ENCODE measurements at regions not wholly inside any gene's neighbourhood (a gene's known extent, or its start where the extent isn't known, plus 50 kb on each side); places are given as distances from the start of the nearest gene placed in this dataset.

DNA sequence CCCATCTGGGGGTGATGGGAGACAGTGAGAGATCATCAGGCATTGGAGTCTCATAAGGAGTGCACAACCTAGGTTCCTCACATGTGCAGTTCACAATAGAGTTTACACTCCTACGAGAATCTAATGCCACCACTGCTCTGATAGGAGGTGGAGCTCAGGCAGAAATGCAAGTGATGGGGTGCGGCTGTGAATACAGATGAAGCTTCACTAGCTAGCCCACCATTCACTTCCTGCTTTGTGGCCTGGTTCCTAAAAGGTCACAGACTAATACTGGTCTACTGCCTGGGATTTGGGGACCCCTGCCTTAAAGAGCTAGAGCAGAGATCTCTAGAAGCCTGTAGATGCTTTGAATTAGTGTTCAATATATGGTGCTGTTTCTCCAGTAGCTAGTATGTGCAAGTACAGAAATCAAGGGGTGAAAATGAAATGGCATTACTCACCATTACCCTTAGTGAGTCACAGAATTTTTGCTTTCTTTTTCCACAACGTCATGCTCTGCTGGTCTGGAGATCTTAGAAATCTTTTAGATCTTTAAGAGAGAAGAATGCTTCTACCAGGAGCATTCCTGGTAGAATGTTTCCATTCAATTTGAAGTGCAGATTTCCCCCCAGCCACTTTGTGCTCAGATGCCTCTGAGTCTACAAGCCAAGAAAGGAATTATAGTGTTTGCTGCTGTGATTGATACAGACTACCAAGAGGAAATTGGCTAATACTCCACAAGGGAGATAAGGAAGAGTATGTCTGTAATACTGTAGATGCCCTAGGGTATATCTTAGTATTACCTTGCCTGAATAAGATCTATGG, 2301.2 kb downstream of the PCDH9 start:
- H3K4me2 ChIP-seq, result no peak overlapping the region

GRCh38 chr13:64925727-64926126, 2304.4 kb downstream of the PCDH9 start:
- Histone ChIP-seq H3K4me2 (no peak overlapping the region), H3K36me3 (no peaks in the 10 kb centered on the region), H3K27me3 (no peaks in the 10 kb centered on the region), H3K4me3 (no peak overlapping the region), H3K27ac (no peak overlapping the region), H4K20me1 (no peaks in the 10 kb centered on the region), H3K4me1 (peaks cover 9% of the 10 kb centered on the region; the same call in 1 of the 2 replicates), H3K9me3 (peaks cover 5% of the 10 kb centered on the region; the same call in 1 of the 2 replicates), H3K9ac (no peak overlapping the region)
- no peak for TF ChIP-seq Cebpa-rat (IDR thresholded peaks at IDR 0.05)

More for the DNA sequence above, 2301.2 kb downstream of the PCDH9 start:
- no peaks in the 10 kb centered on the region for H3K27me3 ChIP-seq
- no peaks in the 10 kb centered on the region for H3K36me3 ChIP-seq
- no peaks in the 10 kb centered on the region for H4K20me1 ChIP-seq
- H3K27ac ChIP-seq, result no peak overlapping the region
- H3K4me3 ChIP-seq, result no peak overlapping the region
- H3K9me3 ChIP-seq, result peaks cover 5% of the 10 kb centered on the region; the same call in 1 of the 2 replicates
- TF ChIP-seq Cebpa-rat (IDR thresholded peaks at IDR 0.05), result no peak
- H3K4me1 ChIP-seq, result peaks cover 9% of the 10 kb centered on the region; the same call in 1 of the 2 replicates
- H3K9ac ChIP-seq, result no peak overlapping the region

DNA sequence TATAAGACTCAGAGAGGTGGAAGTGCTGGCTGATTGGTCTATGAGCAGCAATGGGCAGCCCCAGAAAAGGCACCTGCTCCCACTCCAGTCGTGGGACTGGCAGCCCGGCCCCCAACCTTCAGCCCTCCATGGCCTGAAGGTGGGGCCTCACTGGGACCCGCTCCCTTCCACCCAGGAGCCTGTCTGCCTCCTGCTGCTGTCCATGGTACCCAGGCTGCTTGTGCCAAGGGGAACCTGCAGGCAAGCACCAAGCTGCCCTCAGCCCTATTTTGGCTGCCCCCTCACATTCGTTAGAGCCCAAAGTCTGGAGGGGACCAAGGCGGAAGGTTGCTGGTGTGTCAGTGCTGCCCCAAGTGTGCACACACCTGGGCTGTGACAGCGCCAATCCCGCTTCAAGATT, 2304.9 kb downstream of the PCDH9 start:
- no peak for TF ChIP-seq Cebpa-rat (IDR thresholded peaks at IDR 0.05)
- Histone ChIP-seq H3K4me3 (no peak overlapping the region), H4K20me1 (no peaks in the 10 kb centered on the region), H3K4me1 (peaks cover 9% of the 10 kb centered on the region; the same call in 1 of the 2 replicates), H3K9ac (no peak overlapping the region), H3K36me3 (no peaks in the 10 kb centered on the region), H3K9me3 (peaks cover 5% of the 10 kb centered on the region; the same call in 1 of the 2 replicates), H3K4me2 (no peak overlapping the region), H3K27ac (no peak overlapping the region), H3K27me3 (no peaks in the 10 kb centered on the region)

DNA sequence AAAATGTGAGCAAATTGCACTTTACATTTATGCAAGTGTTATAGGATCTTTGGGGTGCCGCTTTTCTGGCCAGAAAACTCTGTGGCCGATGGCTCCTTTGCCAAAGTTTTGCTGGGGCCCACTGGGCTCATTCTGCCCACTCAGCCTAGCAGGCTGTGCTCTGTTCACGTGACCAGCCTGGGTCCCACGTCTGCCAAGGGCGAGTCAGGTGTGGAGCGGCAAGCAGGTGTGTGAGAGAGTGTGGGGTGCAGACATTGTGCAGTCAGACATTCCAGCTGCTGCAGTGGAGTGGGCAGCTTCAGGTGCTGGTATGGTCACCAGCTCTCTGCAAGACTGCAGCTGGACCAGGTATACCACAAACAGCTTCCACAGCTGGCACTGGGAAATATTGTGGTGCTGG, 2305.7 kb downstream of the PCDH9 start:
- H3K27me3 ChIP-seq, result no peaks in the 10 kb centered on the region
- no peak overlapping the region for H3K9ac ChIP-seq
- H3K9me3 ChIP-seq, result peaks cover 5% of the 10 kb centered on the region; the same call in 1 of the 2 replicates
- no peak overlapping the region for H3K27ac ChIP-seq
- no peak overlapping the region for H3K4me2 ChIP-seq
- H4K20me1 ChIP-seq, result no peaks in the 10 kb centered on the region
- H3K4me3 ChIP-seq, result no peak overlapping the region
- H3K4me1 ChIP-seq, result peaks cover 9% of the 10 kb centered on the region; the same call in 1 of the 2 replicates
- H3K36me3 ChIP-seq, result no peaks in the 10 kb centered on the region
- no peak for TF ChIP-seq Cebpa-rat (IDR thresholded peaks at IDR 0.05)

DNA sequence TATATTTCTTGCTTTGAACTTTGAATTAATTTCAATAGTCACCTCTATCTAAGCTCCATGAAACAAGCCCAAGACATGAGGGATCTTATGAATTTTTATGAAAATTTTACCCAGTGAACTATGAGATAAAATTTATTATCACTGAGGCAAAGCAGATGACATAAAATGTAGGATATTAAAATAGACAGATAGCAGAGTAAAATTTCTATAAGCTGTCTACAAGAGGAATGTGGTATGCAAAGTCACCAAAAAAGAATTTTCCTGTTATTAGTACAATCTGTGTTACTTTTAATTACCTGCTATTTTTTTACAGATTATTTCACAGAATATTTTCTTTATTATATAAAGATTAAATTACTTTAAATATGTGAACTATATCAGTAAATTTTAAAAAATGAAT, 2312.6 kb downstream of the PCDH9 start:
- H3K27me3 ChIP-seq, result no peaks in the 10 kb centered on the region
- TF ChIP-seq Cebpa-rat (IDR thresholded peaks at IDR 0.05), result no peak
- no peak overlapping the region for H3K27ac ChIP-seq
- no peaks in the 10 kb centered on the region for H3K36me3 ChIP-seq
- H3K9me3 ChIP-seq, result 0 out of 2 replicates have a peak, but pooled peaks cover 4% of the 10 kb centered on the region
- H3K4me2 ChIP-seq, result no peak overlapping the region
- H3K4me3 ChIP-seq, result no peak overlapping the region
- no peaks in the 10 kb centered on the region for H4K20me1 ChIP-seq
- H3K9ac ChIP-seq, result no peak overlapping the region
- no peaks in the 10 kb centered on the region for H3K4me1 ChIP-seq

DNA sequence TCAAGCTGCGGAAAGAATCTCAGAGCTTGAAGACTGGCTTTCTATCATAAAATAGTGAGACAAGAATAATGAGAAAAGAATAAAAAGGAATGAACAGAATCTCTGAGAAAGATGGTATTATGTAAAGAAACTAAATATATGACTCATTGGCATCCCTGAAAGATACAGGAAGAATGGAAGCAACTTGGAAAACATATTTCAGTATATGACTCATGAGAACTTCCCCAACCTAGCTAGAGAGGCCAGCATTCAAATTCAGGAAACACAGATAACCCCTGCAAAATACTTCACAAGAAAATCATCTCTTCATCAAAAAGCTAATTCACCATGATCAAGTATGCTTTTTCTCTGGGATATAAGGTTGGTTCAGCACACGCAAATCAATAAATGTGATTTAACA, 2318.0 kb downstream of the PCDH9 start:
- Histone ChIP-seq H3K9ac (no peak overlapping the region), H3K9me3 (0 out of 2 replicates have a peak, but pooled peaks cover 4% of the 10 kb centered on the region), H3K4me3 (no peak overlapping the region), H3K27me3 (no peaks in the 10 kb centered on the region), H3K4me1 (no peaks in the 10 kb centered on the region), H3K4me2 (no peak overlapping the region), H3K27ac (no peak overlapping the region), H3K36me3 (no peaks in the 10 kb centered on the region), H4K20me1 (no peaks in the 10 kb centered on the region)
- no peak for TF ChIP-seq Cebpa-rat (IDR thresholded peaks at IDR 0.05)

DNA sequence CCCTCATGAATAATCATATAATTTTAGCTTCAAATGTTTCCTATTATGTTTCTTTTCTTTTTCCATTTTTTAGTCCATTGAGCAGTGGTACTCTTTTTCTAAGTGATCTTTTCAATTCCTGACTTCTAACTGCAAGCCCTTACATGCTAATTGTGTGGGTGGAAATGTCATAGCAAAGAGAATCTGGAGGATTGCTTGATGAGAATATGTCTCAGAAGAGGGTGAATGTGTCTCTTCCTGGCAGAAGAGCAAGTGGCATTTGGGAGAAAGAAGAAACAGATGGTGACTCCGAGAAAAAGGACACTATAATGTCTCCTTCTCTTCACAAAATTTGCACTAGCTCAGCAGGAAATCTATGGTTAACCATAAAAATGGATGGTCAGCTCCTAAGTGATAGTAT, 2320.0 kb downstream of the PCDH9 start:
- H3K27ac ChIP-seq, result no peak overlapping the region
- TF ChIP-seq Cebpa-rat (IDR thresholded peaks at IDR 0.05), result no peak
- H3K9me3 ChIP-seq, result 0 out of 2 replicates have a peak, but pooled peaks cover 4% of the 10 kb centered on the region
- no peaks in the 10 kb centered on the region for H3K4me1 ChIP-seq
- H3K9ac ChIP-seq, result no peak overlapping the region
- no peaks in the 10 kb centered on the region for H4K20me1 ChIP-seq
- no peaks in the 10 kb centered on the region for H3K27me3 ChIP-seq
- no peak overlapping the region for H3K4me2 ChIP-seq
- no peaks in the 10 kb centered on the region for H3K36me3 ChIP-seq
- H3K4me3 ChIP-seq, result no peak overlapping the region

DNA sequence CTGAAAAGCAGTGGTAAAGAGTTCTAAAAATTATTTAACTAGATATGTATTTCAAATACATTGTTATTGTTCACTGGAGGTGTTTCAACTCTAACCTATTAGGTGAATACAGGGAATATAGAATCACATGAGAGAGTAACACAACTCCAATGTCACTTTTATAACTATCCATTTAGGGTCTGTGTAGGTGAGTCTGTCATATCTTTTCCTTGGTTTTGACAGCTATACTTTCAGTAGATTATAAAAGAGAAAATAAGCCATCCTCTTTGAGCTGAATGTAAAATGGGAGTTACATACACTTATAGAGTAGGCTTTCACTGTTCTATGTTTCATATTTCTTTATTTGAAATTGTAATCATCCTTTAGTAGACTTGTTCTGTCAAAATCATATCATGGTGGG, 2321.0 kb downstream of the PCDH9 start:
- TF ChIP-seq Cebpa-rat (IDR thresholded peaks at IDR 0.05), result no peak
- Histone ChIP-seq H3K27me3 (no peaks in the 10 kb centered on the region), H4K20me1 (no peaks in the 10 kb centered on the region), H3K4me3 (no peak overlapping the region), H3K9me3 (0 out of 2 replicates have a peak, but pooled peaks cover 4% of the 10 kb centered on the region), H3K4me1 (no peaks in the 10 kb centered on the region), H3K4me2 (no peak overlapping the region), H3K27ac (no peak overlapping the region), H3K9ac (no peak overlapping the region), H3K36me3 (no peaks in the 10 kb centered on the region)

DNA sequence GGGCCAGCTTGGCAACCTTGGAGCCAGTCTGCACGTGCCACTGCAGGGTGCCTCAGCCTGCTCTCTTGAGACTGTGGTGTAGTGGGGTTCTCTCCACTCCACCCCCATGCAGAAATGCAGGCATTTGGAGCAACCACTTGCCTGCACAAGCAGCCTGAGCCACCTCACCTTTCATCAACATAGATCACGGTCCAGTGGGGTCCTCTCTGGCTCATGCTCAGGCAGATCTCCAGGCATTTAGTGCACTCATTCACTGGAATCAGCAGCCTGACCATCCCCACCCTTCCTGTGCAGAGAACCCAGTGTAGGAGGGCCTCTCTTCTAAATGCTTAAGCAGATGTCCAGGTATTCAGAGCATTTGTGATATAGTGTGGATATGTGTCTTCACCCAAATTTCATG, 2330.1 kb downstream of the PCDH9 start:
- Histone ChIP-seq H3K36me3 (no peaks in the 10 kb centered on the region), H3K27ac (no peak overlapping the region), H3K4me1 (no peaks in the 10 kb centered on the region), H3K27me3 (no peaks in the 10 kb centered on the region), H3K9me3 (no peaks in the 10 kb centered on the region), H4K20me1 (no peaks in the 10 kb centered on the region), H3K4me3 (no peak overlapping the region), H3K4me2 (no peak overlapping the region), H3K9ac (no peak overlapping the region)
- TF ChIP-seq Cebpa-rat (IDR thresholded peaks at IDR 0.05), result no peak

GRCh38 chr13:64884976-64885375, 2345.2 kb downstream of the PCDH9 start:
- Histone ChIP-seq H4K20me1 (no peaks in the 10 kb centered on the region), H3K27ac (no peak overlapping the region), H3K9ac (no peak overlapping the region), H3K4me1 (no peaks in the 10 kb centered on the region), H3K36me3 (no peaks in the 10 kb centered on the region), H3K9me3 (no peaks in the 10 kb centered on the region), H3K4me2 (no peak overlapping the region), H3K27me3 (no peaks in the 10 kb centered on the region), H3K4me3 (no peak overlapping the region)
- no peak for TF ChIP-seq Cebpa-rat (IDR thresholded peaks at IDR 0.05)

All from BLaER1 (cell line).